ENCODE measurements at regions not wholly inside any gene's neighbourhood (a gene's known extent, or its start where the extent isn't known, plus 50 kb on each side); places are given as distances from the start of the nearest gene placed in this dataset.

DNA sequence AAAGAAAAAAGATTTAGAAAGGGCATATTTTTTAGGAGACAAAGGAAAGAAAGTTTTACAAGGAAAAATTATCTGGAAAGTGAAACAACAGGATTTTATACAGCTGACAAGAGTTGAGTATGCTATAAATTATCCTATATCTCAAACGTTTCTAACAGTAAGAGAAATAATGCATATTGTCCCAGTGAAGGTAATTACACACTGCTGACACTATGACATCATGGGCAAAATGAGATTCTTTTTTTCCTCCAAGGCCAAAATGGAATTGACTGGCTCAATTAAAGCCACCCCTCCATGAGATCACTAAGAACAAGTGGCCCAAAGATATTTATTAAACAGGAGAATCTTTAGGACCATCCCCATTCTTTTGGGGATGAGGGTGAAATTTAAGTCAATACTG lies 72.0 kb upstream of the CDIN1 start:
- TF ChIP-seq, protein P1, sequence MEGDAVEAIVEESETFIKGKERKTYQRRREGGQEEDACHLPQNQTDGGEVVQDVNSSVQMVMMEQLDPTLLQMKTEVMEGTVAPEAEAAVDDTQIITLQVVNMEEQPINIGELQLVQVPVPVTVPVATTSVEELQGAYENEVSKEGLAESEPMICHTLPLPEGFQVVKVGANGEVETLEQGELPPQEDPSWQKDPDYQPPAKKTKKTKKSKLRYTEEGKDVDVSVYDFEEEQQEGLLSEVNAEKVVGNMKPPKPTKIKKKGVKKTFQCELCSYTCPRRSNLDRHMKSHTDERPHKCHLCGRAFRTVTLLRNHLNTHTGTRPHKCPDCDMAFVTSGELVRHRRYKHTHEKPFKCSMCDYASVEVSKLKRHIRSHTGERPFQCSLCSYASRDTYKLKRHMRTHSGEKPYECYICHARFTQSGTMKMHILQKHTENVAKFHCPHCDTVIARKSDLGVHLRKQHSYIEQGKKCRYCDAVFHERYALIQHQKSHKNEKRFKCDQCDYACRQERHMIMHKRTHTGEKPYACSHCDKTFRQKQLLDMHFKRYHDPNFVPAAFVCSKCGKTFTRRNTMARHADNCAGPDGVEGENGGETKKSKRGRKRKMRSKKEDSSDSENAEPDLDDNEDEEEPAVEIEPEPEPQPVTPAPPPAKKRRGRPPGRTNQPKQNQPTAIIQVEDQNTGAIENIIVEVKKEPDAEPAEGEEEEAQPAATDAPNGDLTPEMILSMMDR (IDR thresholded peaks at IDR 0.05 in 4 of 5, conservative IDR thresholded peaks at IDR 0.05 in 1 of 5): no peak
- TF ChIP-seq POLR2A (IDR thresholded peaks at IDR 0.05): no peak
